ENCODE measurements at regions not wholly inside any gene's neighbourhood (a gene's known extent, or its start where the extent isn't known, plus 50 kb on each side); places are given as distances from the start of the nearest gene placed in this dataset.
"Not testable (repeated sequence)": the region's sequence is repeated elsewhere in the genome, so short reads cannot be mapped to it uniquely, and the experiment has no call there.

DNA sequence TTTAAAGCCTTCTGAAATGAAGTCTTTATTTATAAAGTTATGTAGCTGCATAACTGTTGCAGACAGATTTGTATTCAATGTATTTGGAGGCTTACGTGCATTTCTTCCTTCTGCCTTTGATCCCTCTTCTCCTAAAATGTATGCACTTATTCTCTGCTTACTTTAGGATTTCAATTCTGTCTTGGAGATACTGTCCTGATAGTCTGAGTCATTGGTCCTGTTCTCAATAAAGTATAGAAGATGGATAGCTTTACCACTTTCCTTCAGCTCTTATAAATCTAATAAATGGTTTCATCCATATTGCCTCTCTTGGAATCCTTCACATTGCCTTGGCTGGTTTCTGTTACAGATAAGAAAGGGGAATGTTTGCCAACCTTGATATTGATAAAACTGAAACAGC, 430.1 kb upstream of the CAMK1G start:
- intact Hi-C loops (cut with micrococcal nuclease) = no loop called here

DNA sequence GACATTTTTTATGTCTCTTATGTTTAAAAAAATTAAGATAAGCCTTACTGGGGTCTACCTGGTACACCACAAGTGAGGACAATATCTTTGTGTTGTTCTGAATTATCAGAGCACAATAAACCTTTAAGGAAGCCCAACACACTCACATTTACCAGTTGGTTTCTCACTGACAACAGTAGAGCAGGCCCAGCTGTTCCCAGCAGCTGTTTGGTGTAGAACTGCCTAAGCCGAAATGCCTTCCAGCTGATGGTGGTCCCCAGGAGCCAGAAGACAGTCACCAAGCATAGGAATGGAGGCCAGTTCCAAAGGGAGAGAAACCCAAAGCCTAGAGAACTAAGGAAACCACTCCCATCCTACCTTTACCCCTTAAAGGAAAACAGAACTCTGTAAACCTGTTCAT, 428.6 kb upstream of the CAMK1G start:
- intact Hi-C loops (cut with micrococcal nuclease) = no loop called here

- intact Hi-C loops (cut with micrococcal nuclease) = no loop called here
These were observed 428.0 kb upstream of the CAMK1G start for GRCh38 chr1:209155546-209155945.

DNA sequence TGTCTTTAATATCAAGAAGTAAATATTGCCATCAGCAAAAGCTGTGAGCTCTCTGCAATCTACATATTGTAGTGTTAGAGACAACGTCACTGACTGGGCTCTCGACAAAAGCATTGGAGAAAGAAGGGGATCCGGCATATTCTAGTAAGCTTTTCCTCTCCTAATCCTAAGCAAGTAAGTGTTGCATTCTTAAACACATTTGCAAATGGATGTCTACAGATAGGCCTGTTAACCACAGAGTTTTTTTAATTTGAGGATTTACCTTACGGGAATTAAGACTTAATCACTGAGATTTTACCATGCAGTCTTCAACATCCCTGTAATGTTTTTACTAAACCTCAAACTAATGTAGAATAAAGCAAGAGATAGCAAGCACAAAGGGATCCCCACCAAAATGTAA, 426.5 kb upstream of the CAMK1G start:
- intact Hi-C loops (cut with micrococcal nuclease) = no loop called here

DNA sequence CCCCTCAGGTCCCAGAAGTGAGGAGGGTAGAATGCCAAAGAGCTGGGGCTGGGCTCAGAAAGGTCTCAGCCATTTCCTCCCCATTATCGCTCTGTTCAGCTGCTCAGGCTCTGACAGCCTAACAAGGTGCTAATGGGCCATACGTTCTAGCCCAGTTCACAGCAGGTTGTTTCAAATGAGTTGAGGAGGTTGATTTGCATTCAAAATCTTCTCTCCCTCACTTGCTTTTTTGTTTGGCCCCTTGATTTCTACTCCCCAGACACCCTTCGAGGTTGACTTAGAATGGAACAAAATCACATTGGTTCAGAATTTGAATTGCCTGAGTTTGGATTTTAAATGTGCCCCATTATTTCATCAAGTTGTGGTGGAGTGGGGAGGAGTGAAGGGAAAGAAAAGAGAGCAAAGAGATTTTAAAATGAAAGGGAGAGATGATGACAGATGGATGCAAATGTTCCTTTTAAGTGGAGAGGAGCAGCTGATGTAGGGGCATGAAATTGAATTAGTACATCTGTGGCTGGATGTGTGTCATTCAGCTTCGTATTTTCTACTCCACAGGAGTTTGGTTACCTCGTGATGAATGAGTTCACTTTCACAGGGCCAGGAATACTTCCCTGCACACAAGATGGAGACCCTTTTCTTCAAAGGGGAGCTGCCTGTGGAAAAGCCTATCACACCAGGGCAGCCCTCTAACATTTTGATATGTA, 425.8 kb upstream of the CAMK1G start:
- intact Hi-C loops (cut with micrococcal nuclease) = no loop called here

- intact Hi-C loops (cut with micrococcal nuclease) = no loop called here
These were observed 424.7 kb upstream of the CAMK1G start for GRCh38 chr1:209158851-209159250.

DNA sequence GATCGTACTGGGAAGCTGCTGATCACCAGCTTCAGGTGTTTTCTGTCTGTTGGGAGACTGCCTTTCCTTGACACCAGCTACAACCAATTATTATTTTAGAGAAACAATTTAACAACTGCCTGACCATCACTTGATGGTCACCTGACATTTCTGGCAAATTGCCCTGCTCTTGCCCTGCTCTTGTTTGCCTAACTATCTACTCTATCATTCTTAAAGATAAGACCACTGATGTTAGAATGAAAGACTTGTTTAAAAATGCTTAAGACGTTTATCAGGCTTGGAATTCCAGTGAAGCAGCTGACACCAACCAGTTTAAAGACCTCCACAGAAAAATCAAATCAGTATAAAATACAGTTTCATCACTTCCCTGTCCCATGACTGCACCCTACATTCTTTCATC, 423.3 kb upstream of the CAMK1G start:
- intact Hi-C loops (cut with micrococcal nuclease) = loop anchor here (1.0 kb wide), 1 partner anchor 28 kb away; no protein-coding TSS in a partner anchor

- intact Hi-C loops (cut with micrococcal nuclease) = no loop called here
These were observed 420.9 kb upstream of the CAMK1G start for GRCh38 chr1:209162651-209163050.

DNA sequence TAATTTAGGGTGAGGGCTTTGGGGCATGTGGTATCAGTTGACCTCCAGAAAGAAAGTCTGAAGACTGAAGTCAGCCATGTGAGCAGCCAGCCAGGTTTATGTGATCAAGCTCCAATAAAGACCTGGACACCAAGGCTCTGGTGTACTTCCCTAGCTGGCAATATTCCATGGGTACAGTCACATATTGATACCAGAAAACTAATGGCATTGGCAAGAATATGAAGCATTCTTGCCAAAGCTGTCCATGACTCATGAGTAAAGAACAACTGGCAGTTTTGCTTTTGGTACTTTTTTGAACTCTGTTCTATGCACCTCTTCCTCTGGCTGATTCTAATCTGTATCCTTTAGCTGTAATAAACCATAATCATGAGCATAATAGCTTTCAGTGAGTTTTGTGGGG, 415.3 kb upstream of the CAMK1G start:
- intact Hi-C loops (cut with micrococcal nuclease) = no loop called here

GRCh38 chr1:209171151-209171550, 412.4 kb upstream of the CAMK1G start:
- intact Hi-C loops (cut with micrococcal nuclease) = no loop called here

DNA sequence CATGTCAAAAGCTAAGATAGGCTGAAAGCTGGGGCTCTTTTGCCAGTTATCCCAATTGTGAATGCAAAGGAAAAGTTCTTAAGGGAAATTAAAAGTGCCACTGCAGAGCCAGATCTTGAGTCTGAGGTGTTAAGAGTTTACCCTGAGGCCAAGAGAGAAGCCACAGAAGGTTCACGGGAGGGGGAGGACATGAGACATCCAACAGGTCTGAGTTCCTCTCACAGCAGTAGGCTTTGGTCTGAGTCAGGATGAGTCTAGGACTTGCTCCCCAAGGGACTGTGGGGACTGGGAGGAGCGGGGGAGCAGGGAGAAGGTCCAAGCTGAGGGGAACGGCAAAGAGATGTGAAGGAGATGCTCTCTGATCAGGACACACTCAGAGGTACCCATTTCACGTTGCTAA, 411.2 kb upstream of the CAMK1G start:
- intact Hi-C loops (cut with micrococcal nuclease) = no loop called here

DNA sequence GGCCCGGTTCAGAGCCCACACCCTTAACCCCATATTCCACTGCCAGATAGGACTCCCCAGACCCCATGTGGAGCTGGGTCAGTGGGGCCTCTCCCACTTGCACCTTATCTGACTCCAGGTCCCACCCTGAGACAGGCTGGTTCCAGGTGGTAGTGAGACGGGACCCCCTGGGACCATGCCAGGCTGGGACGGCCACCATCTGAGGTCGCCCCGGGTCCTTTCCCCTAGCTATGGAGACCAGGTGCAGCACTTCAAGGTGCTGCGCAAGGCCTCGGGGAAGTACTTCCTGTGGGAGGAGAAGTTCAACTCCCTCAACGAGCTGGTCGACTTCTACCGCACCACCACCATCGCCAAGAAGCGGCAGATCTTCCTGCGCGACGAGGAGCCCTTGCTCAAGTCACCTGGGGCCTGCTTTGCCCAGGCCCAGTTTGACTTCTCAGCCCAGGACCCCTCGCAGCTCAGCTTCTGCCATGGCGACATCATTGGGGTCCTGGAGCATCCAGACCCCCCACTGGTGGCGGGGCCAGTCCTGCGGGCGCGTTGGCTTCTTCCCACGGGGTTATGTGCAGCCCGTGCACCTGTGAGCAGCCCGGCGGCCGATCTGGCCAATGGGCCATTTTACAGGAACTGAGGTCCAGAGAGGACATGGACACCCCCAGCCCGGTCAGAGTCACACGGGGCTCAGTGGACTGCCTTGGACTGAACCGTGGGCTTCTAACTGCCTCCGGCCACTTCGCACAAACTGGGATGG, 410.5 kb upstream of the CAMK1G start:
- intact Hi-C loops (cut with micrococcal nuclease) = not testable (repeated sequence)

DNA sequence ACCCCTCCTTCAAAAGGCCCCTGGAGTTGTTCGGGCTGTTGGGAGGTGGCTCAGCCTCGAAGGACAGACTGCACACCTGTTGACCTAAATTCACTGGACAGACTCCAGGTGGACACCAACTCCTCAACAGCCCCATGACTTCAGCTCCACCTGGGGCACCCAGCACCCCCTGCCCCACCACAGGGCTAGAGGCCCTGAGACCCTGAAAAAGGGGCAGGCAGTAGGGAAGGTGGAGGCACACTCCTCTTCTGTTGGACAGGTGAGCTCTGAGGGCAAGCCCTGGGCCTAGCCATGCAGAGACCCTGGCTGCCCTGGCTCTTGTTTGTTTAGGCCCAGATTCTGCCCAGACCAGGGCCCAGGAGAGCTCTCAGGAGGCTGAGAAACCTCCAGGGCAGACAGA, 409.7 kb upstream of the CAMK1G start:
- intact Hi-C loops (cut with micrococcal nuclease) = not testable (repeated sequence)

GRCh38 chr1:209176866-209177430, 406.6 kb upstream of the CAMK1G start:
- intact Hi-C loops (cut with micrococcal nuclease) = no loop called here

DNA sequence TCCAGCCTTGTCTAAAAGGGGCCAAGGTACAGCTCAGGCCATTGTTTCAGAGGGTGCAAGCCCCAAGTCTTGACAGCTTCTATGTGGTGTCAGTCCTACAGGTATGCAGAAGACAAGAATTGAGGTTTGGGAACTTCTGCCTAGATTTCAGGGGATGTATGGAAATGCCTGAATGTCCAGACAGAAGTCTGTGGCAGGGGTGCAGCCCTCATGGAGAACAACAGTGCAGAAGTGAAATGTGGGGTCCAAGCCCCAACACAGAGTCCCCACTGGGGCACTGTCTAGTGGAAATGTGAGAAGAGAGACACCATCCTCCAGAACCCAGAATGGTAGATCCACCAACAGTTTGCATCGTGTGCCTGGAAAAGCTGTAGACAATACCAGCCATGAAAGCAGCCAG, 400.3 kb upstream of the CAMK1G start:
- intact Hi-C loops (cut with micrococcal nuclease) = no loop called here

GRCh38 chr1:209187589-209187988, 395.9 kb upstream of the CAMK1G start:
- intact Hi-C loops (cut with micrococcal nuclease) = no loop called here

- intact Hi-C loops (cut with micrococcal nuclease) = loop anchor here (2.0 kb wide), 1 partner anchor 538 kb away; no protein-coding TSS in a partner anchor
These were observed 392.8 kb upstream of the CAMK1G start for GRCh38 chr1:209190591-209191261.

DNA sequence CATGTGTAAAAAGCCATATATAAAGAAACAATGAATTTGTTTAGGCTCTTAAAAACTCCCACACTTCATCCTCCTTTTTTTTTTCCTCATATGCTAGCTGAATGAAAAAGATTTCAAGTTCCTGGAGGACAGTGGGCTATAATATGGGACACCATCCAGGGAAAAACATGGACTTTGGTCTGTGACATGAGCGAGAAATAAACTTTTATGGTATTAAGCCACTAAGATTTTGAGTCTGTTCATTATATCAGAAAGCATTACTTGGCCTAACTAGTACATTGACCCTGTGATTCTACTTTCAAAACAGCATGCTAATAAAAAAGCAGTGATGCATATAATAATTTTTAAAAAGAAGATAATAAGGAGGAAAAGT, 392.3 kb upstream of the CAMK1G start:
- intact Hi-C loops (cut with micrococcal nuclease) = loop anchor here (2.0 kb wide), 1 partner anchor 538 kb away; no protein-coding TSS in a partner anchor

GRCh38 chr1:209196140-209196539, 387.4 kb upstream of the CAMK1G start:
- intact Hi-C loops (cut with micrococcal nuclease) = no loop called here

- intact Hi-C loops (cut with micrococcal nuclease) = no loop called here
These were observed 384.4 kb upstream of the CAMK1G start for GRCh38 chr1:209198961-209199750.

- intact Hi-C loops (cut with micrococcal nuclease) = no loop called here
These were observed 383.7 kb upstream of the CAMK1G start for GRCh38 chr1:209199822-209200221.

All from T-helper 2 cell treated with Interferon-gamma antibody and Interleukin-4, amounts not matched to agents 100 ng/mL and 5 ng/mL, for 36 hours (primary cell).